Common myeloid progenitor, CD34-positive (primary cell): ENCODE measurements at regions not wholly inside any gene's neighbourhood (a gene's known extent, or its start where the extent isn't known, plus 50 kb on each side); places are given as distances from the start of the nearest gene placed in this dataset.

ENCODE experiments used
- CTCF ChIA-PET: fragments of 350-600 bp; sonication (Branson Sonifier 250); formaldehyde crosslinking; loops from one replicate; lab custom pipeline; 2021; ENCODE audit warnings: antibody characterized with exemption; lab: Charles Lee
- POLR2A ChIA-PET: fragments of 350-600 bp; sonication (Branson Sonifier 250); formaldehyde crosslinking; loops from one replicate; lab custom pipeline; 2021; ENCODE audit warnings: antibody characterized with exemption; lab: Charles Lee
- DNase-seq, 3 donors: peaks; one replicate each; pipeline versions ENCODE4 v3.0.0 to v3.0.0-alpha.2; 2013
- H3K27ac ChIP-seq, 2 experiments: 1 replicate in 1 of 2; 2 replicates in 1 of 2; pipeline ENCODE4 v1.7.0; 2013; ENCODE audit warnings: inconsistent platforms in 2 of 2, low read length in 2 of 2, mild to moderate bottlenecking in 2 of 2, low read depth in 1 of 2, moderate library complexity in 1 of 2; ENCODE audit not compliant: severe bottlenecking in 2 of 2, insufficient read depth in 1 of 2, poor library complexity in 1 of 2
- H3K27me3 ChIP-seq, 5 experiments: replicated peaks in 2 of 5; 1 replicate in 3 of 5; 2 replicates in 2 of 5; pipeline versions ENCODE4 v1.6.1 to v1.7.0; 2013; ENCODE audit warnings: low read length in 4 of 5, mild to moderate bottlenecking in 2 of 5, moderate library complexity in 2 of 5, inconsistent platforms in 1 of 5; ENCODE audit not compliant: insufficient read depth in 5 of 5, control insufficient read depth in 4 of 5
- H3K36me3 ChIP-seq, 4 experiments: 1 replicate in 2 of 4; 2 replicates in 2 of 4; pipeline versions ENCODE4 v1.6.1 to v1.7.0; 2013; ENCODE audit warnings: low read length in 3 of 4, control low read depth in 1 of 4, mild to moderate bottlenecking in 1 of 4; ENCODE audit not compliant: control insufficient read depth in 4 of 4, insufficient read depth in 4 of 4
- H3K4me1 ChIP-seq, 4 experiments: 1 replicate in 3 of 4; 2 replicates in 1 of 4; pipeline versions ENCODE4 v1.6.1 to v1.7.1; 2013; ENCODE audit warnings: low read length in 3 of 4, mild to moderate bottlenecking in 3 of 4, control low read depth in 1 of 4, inconsistent platforms in 1 of 4, moderate library complexity in 1 of 4; ENCODE audit not compliant: control insufficient read depth in 4 of 4, insufficient read depth in 4 of 4; ENCODE audit errors: control extremely low read depth in 1 of 4
- H3K4me3 ChIP-seq, 7 experiments: 1 replicate in 4 of 7; 2 replicates in 3 of 7; pipeline versions ENCODE4 v1.5.1 to v1.7.0; 2013; ENCODE audit warnings: mild to moderate bottlenecking in 7 of 7, low read length in 6 of 7, moderate library complexity in 6 of 7, inconsistent platforms in 2 of 7, low read depth in 2 of 7, control low read depth in 1 of 7; ENCODE audit not compliant: insufficient read depth in 4 of 7, control insufficient read depth in 1 of 7; ENCODE audit errors: extremely low read depth in 1 of 7
- H3K9me3 ChIP-seq, 5 experiments: 1 replicate in 4 of 5; 2 replicates in 1 of 5; pipeline versions ENCODE4 v1.6.1 to v1.7.1; 2013; ENCODE audit warnings: low read length in 4 of 5, mild to moderate bottlenecking in 2 of 5, inconsistent platforms in 1 of 5, low read depth in 1 of 5, moderate library complexity in 1 of 5; ENCODE audit not compliant: control insufficient read depth in 4 of 5, insufficient read depth in 2 of 5; ENCODE audit errors: control extremely low read depth in 1 of 5
- WGBS: methylation state at CpG from one replicate; pipeline ENCODE4 v1.1.5; 2013; ENCODE audit not compliant: insufficient coverage; 5-methylcytosine and 5-hydroxymethylcytosine counted together

GRCh38 chr1:38235705-38236104, 189.1 kb upstream of the POU3F1 start:
- H3K27me3 ChIP-seq = peaks cover 0 to 26% (median 4%) of the 10 kb centered on the region in 5 experiments
- WGBS = 77% methylated on average over 2 of the region's 3 CpGs
- POLR2A ChIA-PET = no interaction called here

GRCh38 chr1:38231941-38232340, 185.3 kb upstream of the POU3F1 start:
- Histone ChIP-seq H3K36me3 (no peaks in the 10 kb centered on the region), H3K27me3 (peaks cover 0 to 20% (median 6%) of the 10 kb centered on the region in 5 experiments), H3K9me3 (peaks cover 0 to 5% (median 2%) of the 10 kb centered on the region in 5 experiments), H3K4me3 (no peak overlapping the region), H3K4me1 (no peaks in the 10 kb centered on the region), H3K27ac (no peak overlapping the region)
- ChIA-PET POLR2A (no interaction called here), CTCF (no interaction called here)
- no peak for DNase-seq
- WGBS = no CpG with 5 or more reads among the region's 1 CpG

More at GRCh38 chr1:38235705-38236104, 189.1 kb upstream of the POU3F1 start:
- Histone ChIP-seq H3K4me3 (no peak overlapping the region), H3K36me3 (no peaks in the 10 kb centered on the region), H3K27ac (no peak overlapping the region), H3K9me3 (peaks cover 0 to 5% (median 2%) of the 10 kb centered on the region in 5 experiments), H3K4me1 (no peaks in the 10 kb centered on the region)
- DNase-seq = no peak
- CTCF ChIA-PET = no interaction called here

GRCh38 chr1:38228718-38229117, 182.1 kb upstream of the POU3F1 start:
- Histone ChIP-seq H3K36me3 (no peaks in the 10 kb centered on the region), H3K27ac (no peak overlapping the region), H3K9me3 (peaks cover 0 to 5% (median 2%) of the 10 kb centered on the region in 5 experiments), H3K27me3 (peaks cover 0 to 6% (median under 1%) of the 10 kb centered on the region in 5 experiments), H3K4me3 (no peak overlapping the region), H3K4me1 (no peaks in the 10 kb centered on the region)
- ChIA-PET CTCF (no interaction called here), POLR2A (no interaction called here)
- WGBS = 83% methylated on average over 3 of the region's 3 CpGs
- DNase-seq = no peak

GRCh38 chr1:38225745-38226144, 179.2 kb upstream of the POU3F1 start:
- no peak overlapping the region for H3K27ac ChIP-seq
- peaks cover 0 to 11% (median 0%) of the 10 kb centered on the region in 5 experiments for H3K27me3 ChIP-seq
- no peak overlapping the region for H3K4me3 ChIP-seq
- DNase-seq = no peak
- no peaks in the 10 kb centered on the region for H3K4me1 ChIP-seq
- H3K36me3 ChIP-seq = no peaks in the 10 kb centered on the region
- H3K9me3 ChIP-seq = no peaks in the 10 kb centered on the region
- POLR2A ChIA-PET = no interaction called here
- 100% methylated on average over 3 of the region's 3 CpGs for WGBS
- CTCF ChIA-PET = no interaction called here

- ChIA-PET CTCF (no interaction called here), POLR2A (no interaction called here)
- Histone ChIP-seq H3K27me3 (peaks cover 0 to 17% (median 5%) of the 10 kb centered on the region in 5 experiments), H3K9me3 (no peaks in the 10 kb centered on the region), H3K4me1 (no peaks in the 10 kb centered on the region), H3K4me3 (no peak overlapping the region), H3K27ac (no peak overlapping the region), H3K36me3 (no peaks in the 10 kb centered on the region)
- DNase-seq = no peak
Measured at GRCh38 chr1:38223391-38223790, 176.8 kb upstream of the POU3F1 start.

- no peak for DNase-seq
- Histone ChIP-seq H3K9me3 (no peaks in the 10 kb centered on the region), H3K36me3 (no peaks in the 10 kb centered on the region), H3K27ac (no peak overlapping the region), H3K4me1 (no peaks in the 10 kb centered on the region), H3K4me3 (no peak overlapping the region), H3K27me3 (peaks cover 0 to 18% (median 5%) of the 10 kb centered on the region in 5 experiments)
- CTCF ChIA-PET = no interaction called here
- WGBS = no CpG with 5 or more reads among the region's 2 CpGs
- POLR2A ChIA-PET = no interaction called here
Measured at GRCh38 chr1:38222891-38223290, 176.3 kb upstream of the POU3F1 start.

- Histone ChIP-seq H3K27me3 (peaks cover 0 to 20% (median 5%) of the 10 kb centered on the region in 5 experiments), H3K36me3 (no peaks in the 10 kb centered on the region), H3K27ac (no peak overlapping the region), H3K4me1 (no peaks in the 10 kb centered on the region), H3K9me3 (no peaks in the 10 kb centered on the region), H3K4me3 (no peak overlapping the region)
- WGBS = 68% methylated on average over 5 of the region's 9 CpGs
- CTCF ChIA-PET = no interaction called here
- no peak for DNase-seq
- POLR2A ChIA-PET = no interaction called here
Measured at GRCh38 chr1:38221006-38221649, 174.5 kb upstream of the POU3F1 start.
